Right lobe of liver (tissue), 4 donors: ENCODE measurements at regions not wholly inside any gene's neighbourhood (a gene's known extent, or its start where the extent isn't known, plus 50 kb on each side); places are given as distances from the start of the nearest gene placed in this dataset.

ENCODE experiments used
- CTCF ChIP-seq, 4 donors: fragments of 200-600 bp in 3 of 4; fragments of 450-650 bp in 1 of 4; IDR thresholded peaks; one replicate each; pipeline versions ENCODE4 v1.5.1 to v1.8.0; 2016 to 2022; ENCODE audit warnings: antibody characterized with exemption in 4 of 4, mild to moderate bottlenecking in 2 of 4
- POLR2A ChIP-seq: fragments of 450-650 bp; IDR thresholded peaks from one replicate; pipeline ENCODE4 v1.6.1; 2017; ENCODE audit warnings: antibody characterized with exemption, mild to moderate bottlenecking
- donor health status: DM: no; HTN: no; CAD: no.
- donor health status: DM: no; HTN: no; CAD: no.
- donor health status: DM: no; HTN: yes; CAD: no.

GRCh38 chr20:52806918-52807317 lies 165.2 kb upstream of the TSHZ2 start:
- TF ChIP-seq CTCF (IDR thresholded peaks at IDR 0.05) (no peak), POLR2A (no peak)
